ENCODE measurements at regions not wholly inside any gene's neighbourhood (a gene's known extent, or its start where the extent isn't known, plus 50 kb on each side); places are given as distances from the start of the nearest gene placed in this dataset.
"Not testable (repeated sequence)": the region's sequence is repeated elsewhere in the genome, so short reads cannot be mapped to it uniquely, and the experiment has no call there.

DNA sequence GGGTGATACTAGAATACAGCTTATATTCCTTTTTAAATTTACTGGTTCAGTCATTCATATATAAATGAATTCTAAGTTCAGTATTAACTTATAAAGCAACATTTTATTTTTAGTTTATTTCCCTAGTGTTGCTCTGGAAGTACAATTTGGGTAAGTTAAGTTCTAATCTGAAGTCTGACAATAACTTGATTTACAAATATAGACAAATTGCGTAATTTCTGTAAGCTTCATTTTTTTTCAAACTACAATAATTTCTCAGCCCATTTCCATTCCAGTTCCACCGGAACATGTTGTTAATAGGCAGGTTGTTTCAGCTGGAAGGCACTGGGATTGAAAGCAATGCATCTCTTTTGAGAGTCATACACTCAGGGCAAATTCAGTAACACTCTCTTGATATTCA, 2000.7 kb downstream of the OLFM4 start:
- no peak for DNase-seq (ENCODE audit: low read depth)

GRCh38 chr13:55038230-55038629, 2009.6 kb downstream of the OLFM4 start:
- no peak for DNase-seq (ENCODE audit: low read depth)

DNA sequence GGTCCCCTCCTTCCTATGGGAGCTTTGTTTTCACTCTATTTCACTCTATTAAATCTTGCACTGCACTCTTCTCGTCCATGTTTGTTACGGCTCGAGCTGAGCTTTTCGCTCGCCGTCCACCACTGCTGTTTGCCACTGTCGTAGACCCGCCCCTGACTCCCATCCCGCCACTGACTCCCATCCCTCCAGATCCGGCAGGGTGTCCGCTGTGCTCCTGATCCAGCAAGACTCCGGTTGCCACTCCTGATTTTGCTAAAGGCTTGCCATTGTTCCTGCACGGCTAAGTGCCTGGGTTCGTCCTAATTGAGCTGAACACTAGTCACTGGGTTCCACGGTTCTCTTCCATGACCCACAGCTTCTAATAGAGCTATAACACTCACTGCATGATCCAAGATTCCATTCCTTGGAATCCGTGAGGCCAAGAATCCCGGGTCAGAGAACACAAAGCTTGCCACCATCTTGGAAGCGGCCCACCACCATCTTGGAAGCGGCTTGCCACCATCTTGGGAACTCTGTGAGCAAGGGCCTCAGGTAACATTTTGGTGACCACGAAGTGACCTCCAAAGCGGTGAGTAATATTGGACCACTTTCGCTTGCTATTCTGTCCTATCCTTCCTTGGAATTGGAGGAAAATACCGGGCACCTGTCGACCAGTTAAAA, 2025.4 kb downstream of the OLFM4 start:
- peak; percentile 57 for DNase-seq (ENCODE audit: low read depth)

DNA sequence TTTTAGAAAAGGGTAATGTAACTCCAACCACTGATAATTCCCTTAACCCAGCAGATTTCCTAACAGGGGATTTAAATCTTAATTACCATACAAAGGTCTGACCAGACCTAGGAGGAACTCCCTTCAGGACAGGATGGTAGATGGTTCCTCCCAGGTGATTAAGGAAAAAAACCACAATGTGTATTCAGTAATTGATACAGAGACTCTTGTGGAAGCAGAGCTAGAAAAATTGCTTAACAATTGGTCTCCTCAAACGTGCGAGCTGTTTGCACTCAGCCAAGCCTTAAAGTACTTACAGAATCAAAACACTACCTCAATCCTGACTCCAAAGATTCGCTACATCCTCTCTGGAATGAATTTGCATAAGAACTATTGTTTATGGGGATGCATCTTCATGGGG, 2027.1 kb downstream of the OLFM4 start:
- not testable (repeated sequence) for DNase-seq (ENCODE audit: low read depth)

DNA sequence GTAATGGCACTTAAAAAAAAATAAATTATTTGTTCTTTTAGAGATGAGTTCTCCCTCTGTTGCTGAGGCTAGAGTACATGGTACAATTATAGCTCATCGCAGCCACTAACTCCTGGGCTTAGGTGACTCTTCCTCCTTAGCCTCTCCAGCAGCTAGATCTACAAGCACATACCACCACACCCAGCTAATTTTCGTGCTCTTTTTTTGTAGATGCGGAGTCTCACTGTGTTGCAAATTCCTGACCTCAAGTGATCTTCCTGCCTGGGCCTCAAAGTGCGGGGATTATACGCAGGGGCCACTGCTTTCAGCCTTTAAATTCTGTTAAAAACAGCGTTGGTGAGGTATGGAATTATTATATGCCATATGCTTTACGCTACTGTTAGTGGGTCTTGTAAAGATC, 2034.0 kb downstream of the OLFM4 start:
- DNase-seq (ENCODE audit: low read depth) = no peak

DNA sequence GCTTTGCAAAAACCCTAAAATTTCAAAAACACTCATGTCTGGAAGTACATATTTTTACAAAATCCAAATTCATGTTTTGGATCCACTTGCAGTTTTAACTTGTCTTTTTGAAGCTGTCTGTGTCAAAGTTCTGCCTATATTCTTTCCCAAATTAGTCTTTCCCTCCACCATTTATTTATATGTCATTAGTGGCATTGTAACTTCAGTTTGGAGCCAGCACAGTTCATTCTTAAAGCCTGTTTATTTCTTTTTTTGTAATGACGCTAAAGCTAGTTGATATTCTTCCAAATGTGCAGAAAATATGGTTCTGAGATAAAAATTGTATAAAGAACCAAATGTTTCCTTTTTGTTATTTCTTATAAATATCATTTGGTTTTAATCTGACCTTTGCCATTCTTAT, 2039.3 kb downstream of the OLFM4 start:
- no peak for DNase-seq (ENCODE audit: low read depth)

DNA sequence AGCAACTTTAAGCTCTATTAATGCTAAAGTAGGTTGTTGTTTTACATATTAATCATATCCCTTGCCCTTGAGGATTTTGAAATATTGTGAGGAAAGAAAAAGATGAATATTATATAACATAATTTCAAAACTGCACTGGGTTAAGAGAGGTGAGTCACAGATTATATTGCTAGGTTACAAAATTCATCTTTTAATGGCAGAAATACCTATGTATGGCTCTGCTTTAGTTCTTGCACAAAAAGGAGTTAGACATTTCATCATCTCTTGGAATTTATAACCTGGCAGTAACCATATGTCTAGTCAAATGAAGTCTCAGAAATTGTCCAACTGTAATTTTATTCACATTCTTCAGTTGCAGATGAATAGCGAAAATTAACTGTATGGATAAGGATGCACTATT, 2041.1 kb downstream of the OLFM4 start:
- no peak for DNase-seq (ENCODE audit: low read depth)

- no peak for DNase-seq (ENCODE audit: low read depth)
Observed at GRCh38 chr13:55073000-55073399, 2044.4 kb downstream of the OLFM4 start.

- no peak for DNase-seq (ENCODE audit: low read depth)
Observed at GRCh38 chr13:55084630-55085029, 2056.0 kb downstream of the OLFM4 start.

DNA sequence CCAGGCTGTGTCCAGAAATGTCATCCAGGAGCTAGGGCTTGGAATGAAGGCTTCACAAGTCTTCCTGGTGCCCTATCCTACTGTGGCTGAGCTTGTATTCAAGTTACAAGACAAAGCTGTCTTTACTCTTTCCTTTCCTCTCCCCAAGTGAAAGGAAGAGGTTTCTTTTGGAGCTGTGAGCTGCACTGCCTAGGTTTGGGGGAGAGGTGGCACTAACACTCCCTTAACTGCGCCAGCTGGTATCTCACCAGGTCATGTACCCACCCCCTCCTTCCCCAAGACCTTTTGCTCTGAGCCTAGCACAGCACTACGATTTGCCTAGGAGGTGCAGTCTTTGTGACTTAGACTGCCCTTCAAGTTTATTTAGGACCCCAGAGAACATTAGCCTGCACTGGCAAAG, 2053.6 kb upstream of the PRR20A start:
- no peak for DNase-seq (ENCODE audit: low read depth)

- DNase-seq (ENCODE audit: low read depth) = no peak
Observed at GRCh38 chr13:55090612-55091011, 2050.1 kb upstream of the PRR20A start.

DNA sequence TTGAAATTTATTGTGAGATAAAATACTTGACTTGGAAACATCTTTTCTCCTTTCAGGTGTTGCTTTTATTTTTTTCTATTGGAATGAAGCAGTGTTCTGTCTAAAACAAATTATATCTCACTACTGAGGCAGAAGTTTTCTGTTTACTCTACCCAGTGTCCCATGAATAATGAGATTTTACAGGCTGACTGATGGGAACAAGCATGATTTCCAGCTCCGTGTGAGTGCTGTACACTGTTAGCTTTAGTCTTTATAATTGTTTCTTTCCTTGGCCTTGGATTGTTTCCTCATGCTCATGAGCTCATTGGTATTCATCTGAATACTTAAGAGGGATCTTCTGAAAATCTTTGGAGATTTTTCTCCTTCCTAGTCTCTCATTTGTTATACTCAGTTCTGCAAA, 2049.5 kb upstream of the PRR20A start:
- no peak for DNase-seq (ENCODE audit: low read depth)

DNA sequence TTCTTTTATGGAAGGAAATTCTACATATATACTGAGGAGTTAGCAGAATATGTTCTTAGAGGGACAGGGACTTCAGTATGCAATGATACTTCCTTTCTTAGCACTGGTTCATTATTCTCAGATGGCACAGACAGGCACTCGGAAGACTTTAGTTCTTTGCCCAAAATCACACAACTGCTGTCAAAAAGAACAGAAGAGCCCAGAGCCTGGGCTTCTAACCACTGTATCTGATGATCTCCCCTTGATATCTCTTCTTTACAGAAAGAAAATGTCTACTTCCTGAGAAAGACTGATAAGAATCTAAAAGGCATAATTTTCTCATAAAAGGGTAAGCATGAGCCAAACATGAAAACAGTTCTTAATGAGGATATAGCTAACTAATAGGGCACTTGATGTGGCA, 2034.2 kb upstream of the PRR20A start:
- DNase-seq (ENCODE audit: low read depth) = peak; percentile 9

DNA sequence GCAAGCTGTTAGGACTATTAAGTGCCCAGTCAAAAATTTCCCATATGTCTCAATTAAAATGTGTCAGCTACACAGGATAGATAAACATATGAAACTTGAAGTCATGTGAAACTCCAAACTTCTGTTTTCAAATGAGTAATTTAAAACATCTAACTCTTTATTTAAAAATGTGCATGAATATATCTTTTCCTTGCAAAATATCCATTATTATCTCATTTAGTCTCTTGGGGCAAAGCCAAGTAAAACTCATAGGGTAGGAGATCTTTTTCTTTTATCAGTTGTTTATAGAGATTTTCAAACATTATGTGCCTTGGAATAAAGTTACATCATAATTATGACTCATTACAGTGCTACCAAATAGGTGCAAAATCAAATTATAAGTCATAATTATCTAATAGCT, 2020.1 kb upstream of the PRR20A start:
- DNase-seq (ENCODE audit: low read depth) = no peak

- DNase-seq (ENCODE audit: low read depth) = peak; percentile 22
Observed at GRCh38 chr13:55155046-55155445, 1985.7 kb upstream of the PRR20A start.

DNA sequence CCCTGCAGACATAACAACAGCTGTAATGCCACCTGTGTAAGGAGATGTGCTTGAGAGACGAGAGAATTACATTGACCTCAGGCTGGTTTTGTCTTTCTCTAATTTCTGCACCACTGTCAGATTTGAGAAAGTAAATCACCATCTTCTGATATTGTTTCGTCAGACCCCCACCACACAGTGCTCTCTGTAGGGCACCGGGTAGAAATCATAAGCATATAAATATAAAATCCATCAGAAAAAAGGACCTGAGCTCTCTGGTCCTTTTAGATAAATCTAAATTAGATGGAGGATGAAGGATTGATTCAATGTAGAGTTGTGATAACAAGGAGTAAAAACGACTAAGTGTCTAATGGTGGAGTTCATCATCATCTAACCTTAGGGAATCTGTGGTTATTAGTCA, 1981.0 kb upstream of the PRR20A start:
- no peak for DNase-seq (ENCODE audit: low read depth)

GRCh38 chr13:55160867-55161266, 1979.9 kb upstream of the PRR20A start:
- DNase-seq (ENCODE audit: low read depth) = no peak

GRCh38 chr13:55178582-55178981, 1962.1 kb upstream of the PRR20A start:
- not testable (repeated sequence) for DNase-seq (ENCODE audit: low read depth)

DNA sequence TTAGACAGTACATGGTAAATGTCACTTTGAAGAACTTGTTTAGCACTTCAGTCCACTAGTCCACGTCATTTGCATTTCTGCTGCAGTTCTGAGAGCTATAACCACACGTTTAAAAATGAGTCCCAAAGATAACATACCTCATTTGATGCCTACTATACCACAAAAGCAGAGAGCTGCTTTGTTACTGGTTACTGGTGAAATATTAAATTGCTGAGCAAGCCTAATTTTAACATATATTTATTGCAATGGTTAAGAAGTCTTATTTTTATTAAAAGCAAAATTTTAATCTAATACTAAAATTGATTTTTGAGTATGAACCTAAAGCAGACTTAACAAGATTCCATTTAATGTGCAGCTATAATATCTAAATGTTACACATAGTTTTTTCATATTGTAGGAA, 1949.7 kb upstream of the PRR20A start:
- DNase-seq (ENCODE audit: low read depth) = no peak

GRCh38 chr13:55199134-55199533, 1941.6 kb upstream of the PRR20A start:
- peak; percentile 30 for DNase-seq (ENCODE audit: low read depth)

DNA sequence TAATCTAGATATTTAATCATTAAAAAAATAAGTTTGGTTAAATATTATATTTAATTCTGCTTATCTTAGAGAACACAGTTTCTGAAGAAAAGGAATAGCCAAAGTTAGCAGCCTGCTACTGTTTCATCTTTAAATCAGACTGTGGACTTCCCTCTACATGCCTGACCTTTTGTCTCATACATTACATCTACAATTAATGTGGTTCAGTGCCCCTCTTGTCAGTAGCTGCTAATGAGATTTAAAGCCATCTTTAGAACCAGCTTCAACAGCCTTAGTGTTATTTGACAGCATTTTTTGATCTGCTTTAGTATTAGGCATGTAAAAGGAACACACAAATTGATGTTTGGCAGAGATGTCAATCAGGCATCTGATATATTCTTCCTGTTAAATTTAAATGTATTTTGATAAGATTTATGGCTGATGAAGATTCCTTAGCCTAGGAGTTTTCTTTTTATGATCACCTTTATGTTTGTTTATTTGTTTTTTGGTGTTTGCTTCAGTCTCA, 1925.8 kb upstream of the PRR20A start:
- no peak for DNase-seq (ENCODE audit: low read depth)

GRCh38 chr13:55219538-55219937, 1921.2 kb upstream of the PRR20A start:
- no peak for DNase-seq (ENCODE audit: low read depth)

DNA sequence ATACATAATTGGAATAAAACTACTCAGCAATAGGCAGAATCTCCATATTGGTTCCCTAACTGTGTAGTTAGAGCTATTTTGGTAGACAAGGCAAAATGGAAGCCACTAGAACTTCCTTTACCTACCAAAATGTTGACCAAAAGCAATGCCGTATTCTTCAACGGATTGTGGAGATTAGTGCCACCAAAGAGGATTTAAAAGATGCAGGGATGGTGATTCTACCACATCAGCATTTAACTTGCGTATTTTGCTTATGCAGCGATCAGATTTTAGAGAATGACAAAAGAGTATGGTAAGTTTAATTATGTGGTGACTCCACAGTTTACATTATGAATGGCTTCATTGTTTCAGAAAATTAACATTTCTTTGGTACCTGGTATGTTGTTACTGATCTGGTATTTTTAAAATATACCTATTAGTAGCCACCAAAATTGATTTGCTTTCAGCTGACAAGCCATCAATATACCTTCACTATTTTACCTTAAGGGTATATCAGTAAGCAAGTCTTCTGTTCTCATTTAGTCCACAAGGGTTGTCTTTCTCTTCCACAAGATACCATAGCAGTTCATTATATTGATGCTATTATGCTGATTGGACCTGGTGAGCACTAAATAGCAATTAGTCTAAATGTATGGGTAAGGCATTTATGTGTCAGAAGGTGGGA, 1910.7 kb upstream of the PRR20A start:
- DNase-seq (ENCODE audit: low read depth) = no peak

- DNase-seq (ENCODE audit: low read depth) = no peak
Observed at GRCh38 chr13:55230570-55230908, 1910.2 kb upstream of the PRR20A start.

All from RPMI7951 (cell line).